AG04450 (cell line): ENCODE measurements at regions not wholly inside any gene's neighbourhood (a gene's known extent, or its start where the extent isn't known, plus 50 kb on each side); places are given as distances from the start of the nearest gene placed in this dataset.

ENCODE experiments used
- CTCF ChIA-PET: fragments of 300-600, 350-600 bp; formaldehyde crosslinking; extraction: SDS; loops from one replicate; lab custom pipeline; 2022; ENCODE audit warnings: antibody characterized with exemption, inconsistent platforms; lab: Charles Lee
- POLR2A ChIA-PET: fragments of 350-600 bp; formaldehyde crosslinking; extraction: SDS; loops from one replicate; lab custom pipeline; 2021; ENCODE audit warnings: antibody characterized with exemption, inconsistent platforms; lab: Yijun Ruan, JAX
- DNase-seq: peaks from one replicate; pipeline ENCODE4 v3.0.0-alpha.2; 2011; ENCODE audit warnings: low read depth, low spot score
- H3K27ac ChIP-seq: one replicate; pipeline ENCODE4 v1.5.1; 2012; ENCODE audit warnings: low read depth, low read length, control low read depth
- H3K27me3 ChIP-seq: one replicate; pipeline ENCODE4 v1.6.0; 2012; ENCODE audit warnings: low read length; ENCODE audit not compliant: control insufficient read depth, insufficient read depth
- H3K4me3 ChIP-seq: 2 replicates; pipeline ENCODE4 v1.5.1; 2011; ENCODE audit warnings: mild to moderate bottlenecking, low read depth, low read length, control low read depth
- H3K9me3 ChIP-seq: 2 replicates; pipeline ENCODE4 v1.5.1; 2012; ENCODE audit warnings: low read length; ENCODE audit not compliant: control insufficient read depth, insufficient read depth
- TF ChIP-seq, protein P1 (sequence below): IDR thresholded peaks from 2 replicates; pipeline ENCODE4 v1.5.1; 2011; ENCODE audit warnings: low read depth, low read length, control low read depth, inconsistent platforms

DNA sequence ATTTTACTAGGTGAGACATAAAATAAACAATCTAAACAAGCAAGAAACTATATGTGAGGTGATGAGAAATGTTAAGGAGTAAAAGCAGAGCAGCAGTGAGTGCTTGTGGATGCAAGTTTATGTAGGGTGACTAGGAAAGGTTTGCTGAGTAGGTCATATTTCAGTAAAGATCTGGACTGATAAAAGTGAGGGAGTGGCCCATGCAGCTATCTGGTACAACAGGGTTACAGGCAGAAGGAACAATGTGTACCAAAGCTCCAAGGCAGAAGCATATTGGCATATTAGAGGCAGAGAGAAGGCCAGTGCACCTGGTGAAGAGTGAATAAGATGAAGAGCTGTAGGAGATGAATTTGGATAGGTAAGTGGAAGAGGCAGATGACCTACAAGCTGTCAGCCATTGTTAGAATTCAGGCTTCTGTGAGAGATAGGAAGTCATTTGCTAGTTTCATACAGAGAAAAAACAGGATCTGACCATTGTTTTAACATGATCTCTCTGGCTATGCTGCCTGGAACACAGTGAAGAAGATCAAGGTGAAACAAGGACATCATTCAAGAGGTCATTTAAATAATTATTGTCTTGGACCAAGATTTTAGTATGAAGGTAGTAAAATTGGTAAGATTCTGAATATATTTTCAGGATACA is 274.6 kb downstream of the ANKRD50 start:
- H3K9me3 ChIP-seq, result no peaks in the 10 kb centered on the region
- no peak for DNase-seq
- POLR2A ChIA-PET, result no interaction called here
- H3K27me3 ChIP-seq, result no peaks in the 10 kb centered on the region
- no peak overlapping the region for H3K27ac ChIP-seq
- CTCF ChIA-PET, result no interaction called here
- TF ChIP-seq, protein P1, sequence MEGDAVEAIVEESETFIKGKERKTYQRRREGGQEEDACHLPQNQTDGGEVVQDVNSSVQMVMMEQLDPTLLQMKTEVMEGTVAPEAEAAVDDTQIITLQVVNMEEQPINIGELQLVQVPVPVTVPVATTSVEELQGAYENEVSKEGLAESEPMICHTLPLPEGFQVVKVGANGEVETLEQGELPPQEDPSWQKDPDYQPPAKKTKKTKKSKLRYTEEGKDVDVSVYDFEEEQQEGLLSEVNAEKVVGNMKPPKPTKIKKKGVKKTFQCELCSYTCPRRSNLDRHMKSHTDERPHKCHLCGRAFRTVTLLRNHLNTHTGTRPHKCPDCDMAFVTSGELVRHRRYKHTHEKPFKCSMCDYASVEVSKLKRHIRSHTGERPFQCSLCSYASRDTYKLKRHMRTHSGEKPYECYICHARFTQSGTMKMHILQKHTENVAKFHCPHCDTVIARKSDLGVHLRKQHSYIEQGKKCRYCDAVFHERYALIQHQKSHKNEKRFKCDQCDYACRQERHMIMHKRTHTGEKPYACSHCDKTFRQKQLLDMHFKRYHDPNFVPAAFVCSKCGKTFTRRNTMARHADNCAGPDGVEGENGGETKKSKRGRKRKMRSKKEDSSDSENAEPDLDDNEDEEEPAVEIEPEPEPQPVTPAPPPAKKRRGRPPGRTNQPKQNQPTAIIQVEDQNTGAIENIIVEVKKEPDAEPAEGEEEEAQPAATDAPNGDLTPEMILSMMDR, result no peak
- no peak overlapping the region for H3K4me3 ChIP-seq

DNA sequence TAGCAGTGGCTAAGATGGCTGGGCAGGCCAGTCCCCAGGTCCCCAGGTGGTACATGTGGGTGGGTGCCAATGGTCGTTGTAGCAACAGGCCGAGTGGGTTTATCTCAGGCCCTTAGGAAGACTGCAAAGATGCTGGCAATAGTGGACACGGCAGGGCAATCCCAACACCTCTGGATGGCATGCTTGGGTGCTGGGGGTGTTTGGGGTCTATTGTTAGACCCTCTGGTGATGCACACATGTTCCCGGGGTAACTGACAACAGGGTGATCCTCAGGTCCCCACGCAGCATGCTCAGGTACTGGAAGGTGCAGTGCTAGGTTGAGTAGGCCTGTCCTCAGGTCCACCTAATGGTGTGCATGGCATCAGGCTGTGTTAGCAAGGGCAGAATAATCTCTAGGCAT is 267.5 kb downstream of the ANKRD50 start:
- TF ChIP-seq, protein P1, result no peak
- CTCF ChIA-PET, result no interaction called here

DNA sequence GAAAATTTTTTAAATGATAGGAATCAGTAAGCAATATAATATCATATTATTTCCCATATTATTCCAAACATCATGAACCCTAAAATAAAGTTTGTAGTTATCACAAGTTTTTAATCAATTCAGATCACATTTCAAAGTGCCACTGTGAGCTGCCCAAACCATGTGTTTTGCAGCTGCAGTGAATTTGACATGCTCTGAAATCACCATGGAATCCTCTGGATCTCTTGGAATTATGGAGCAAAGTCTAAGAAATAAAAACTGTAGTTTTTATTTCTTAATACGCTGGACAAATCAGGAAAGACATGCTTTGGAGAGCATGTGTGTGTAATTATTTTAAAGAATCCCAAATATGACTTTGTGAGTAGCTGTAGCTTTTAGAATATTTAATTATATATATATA is 262.7 kb downstream of the ANKRD50 start:
- ChIA-PET CTCF (no interaction called here), POLR2A (no interaction called here)
- H3K9me3 ChIP-seq, result no peaks in the 10 kb centered on the region; the same call in 1 of the 2 replicates
- TF ChIP-seq, protein P1, result no peak
- no peak overlapping the region for H3K27ac ChIP-seq
- no peak overlapping the region for H3K4me3 ChIP-seq
- no peak for DNase-seq
- H3K27me3 ChIP-seq, result no peaks in the 10 kb centered on the region

More for the DNA sequence above, 267.5 kb downstream of the ANKRD50 start:
- Histone ChIP-seq H3K27me3 (no peaks in the 10 kb centered on the region), H3K4me3 (no peak overlapping the region), H3K9me3 (no peaks in the 10 kb centered on the region; the same call in 1 of the 2 replicates), H3K27ac (no peak overlapping the region)
- POLR2A ChIA-PET, result no interaction called here
- no peak for DNase-seq

DNA sequence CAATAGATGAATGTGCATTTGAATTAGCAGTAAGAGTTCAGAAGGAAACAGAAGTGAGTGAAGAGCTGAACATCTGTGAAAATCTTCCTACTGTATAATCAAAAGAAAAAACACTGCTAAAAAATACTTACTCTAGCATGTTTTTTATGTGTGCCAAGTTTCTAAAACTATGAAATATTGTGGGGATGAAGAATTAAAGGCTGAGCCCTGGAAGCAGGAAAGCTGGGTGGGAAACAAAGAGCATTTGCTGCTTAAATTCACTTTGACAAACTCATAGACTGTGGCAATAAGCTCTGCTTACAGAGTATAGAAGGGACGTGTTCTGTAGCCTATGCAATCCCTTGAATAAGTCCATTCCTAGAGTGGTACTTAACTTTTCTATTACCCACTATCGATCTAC is 261.7 kb downstream of the ANKRD50 start:
- H3K27me3 ChIP-seq, result no peaks in the 10 kb centered on the region
- CTCF ChIA-PET, result no interaction called here
- TF ChIP-seq, protein P1, result no peak
- no peaks in the 10 kb centered on the region; the same call in 1 of the 2 replicates for H3K9me3 ChIP-seq
- no peak overlapping the region for H3K27ac ChIP-seq
- POLR2A ChIA-PET, result no interaction called here
- H3K4me3 ChIP-seq, result no peak overlapping the region
- no peak for DNase-seq

DNA sequence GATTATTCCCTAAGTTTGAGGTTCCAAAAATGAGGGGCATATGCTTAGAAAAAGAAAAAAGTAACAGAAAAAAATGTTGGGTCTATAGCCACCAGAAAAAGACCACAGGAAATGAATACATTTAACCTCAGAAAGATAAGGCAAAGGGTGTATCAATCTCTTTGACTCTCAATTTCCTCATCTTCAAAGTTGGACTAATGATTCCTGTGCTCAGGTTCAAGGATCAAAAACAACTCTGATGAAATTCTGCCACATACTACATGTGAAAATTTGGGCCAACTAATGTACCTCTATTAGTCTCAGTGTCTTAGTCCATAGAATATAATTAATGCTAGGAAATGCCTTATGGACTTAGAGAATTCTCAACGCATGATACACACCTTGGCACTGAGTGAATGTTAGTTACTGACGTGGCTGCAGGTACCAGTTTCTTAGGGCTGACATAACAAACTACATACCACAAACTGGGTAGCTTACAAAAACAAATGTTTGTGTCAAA is 257.7 kb downstream of the ANKRD50 start:
- TF ChIP-seq, protein P1, result no peak
- Histone ChIP-seq H3K9me3 (no peaks in the 10 kb centered on the region), H3K27me3 (no peaks in the 10 kb centered on the region), H3K4me3 (no peak overlapping the region), H3K27ac (no peak overlapping the region)
- DNase-seq, result no peak
- ChIA-PET POLR2A (no interaction called here), CTCF (no interaction called here)
